B cell (primary cell): ENCODE measurements at regions not wholly inside any gene's neighbourhood (a gene's known extent, or its start where the extent isn't known, plus 50 kb on each side); places are given as distances from the start of the nearest gene placed in this dataset.

Experiments
- ATAC-seq: fragments of 200-7000 bp; cut with Tn5 transposase; one replicate; pipeline ENCODE4 v1.10.0; 2021; ENCODE audit warnings: low read depth, mild to moderate bottlenecking, moderate number of reproducible peaks, moderate library complexity
- CTCF ChIA-PET: fragments of 350-600 bp; sonication (Branson Sonifier 250); formaldehyde crosslinking; loops from one replicate; lab custom pipeline; 2021; ENCODE audit warnings: antibody characterized with exemption, inconsistent platforms; lab: Charles Lee
- POLR2A ChIA-PET: fragments of 350-600 bp; sonication (Branson Sonifier 250); formaldehyde crosslinking; loops from one replicate; lab custom pipeline; 2021; ENCODE audit warnings: antibody characterized with exemption; lab: Charles Lee
- DNase-seq: peaks from one replicate; pipeline ENCODE4 v3.0.0; 2013
- H2AFZ ChIP-seq: 2 replicates; pipeline ENCODE4 v1.6.1; 2012; ENCODE audit warnings: mild to moderate bottlenecking, low read depth, low read length; ENCODE audit not compliant: insufficient read depth, poor library complexity, severe bottlenecking
- H3K27ac ChIP-seq, 2 donors: 1 replicate in 1 of 2; 2 replicates in 1 of 2; pipeline ENCODE4 v1.5.1; 2012 to 2013; ENCODE audit warnings: low read length in 2 of 2, mild to moderate bottlenecking in 2 of 2, moderate library complexity in 1 of 2
- H3K27me3 ChIP-seq, 4 experiments: fragments of 200-600 bp in 1 of 4; sonication (generic) in 1 of 4; replicated peaks in 1 of 4; 1 replicate in 2 of 4; 2 replicates in 2 of 4; pipeline versions ENCODE4 v1.6.1 to v1.7.0; 2013 to 2016; ENCODE audit warnings: low read length in 3 of 4, mild to moderate bottlenecking in 2 of 4, mixed read lengths in 1 of 4, moderate library complexity in 1 of 4; ENCODE audit not compliant: insufficient read depth in 4 of 4, control insufficient read depth in 3 of 4; ENCODE audit errors: control extremely low read depth in 1 of 4
- H3K36me3 ChIP-seq, 2 experiments: replicated peaks in 1 of 2; 1 replicate in 1 of 2; 2 replicates in 1 of 2; pipeline versions ENCODE4 v1.6.1 to v1.7.1; 2013; ENCODE audit warnings: low read length in 1 of 2; ENCODE audit not compliant: insufficient read depth in 2 of 2, control insufficient read depth in 1 of 2; ENCODE audit errors: control extremely low read depth in 1 of 2, extremely low read depth in 1 of 2
- H3K4me1 ChIP-seq, 2 donors: fragments of 200-600 bp in 1 of 2; sonication (generic) in 1 of 2; 1 replicate in 1 of 2; 2 replicates in 1 of 2; pipeline versions ENCODE4 v1.5.1 to v1.6.1; 2013 to 2017; ENCODE audit warnings: low read length in 2 of 2; ENCODE audit not compliant: control insufficient read depth in 2 of 2, insufficient read depth in 2 of 2
- H3K4me2 ChIP-seq: replicated peaks from 2 replicates; pipeline ENCODE3; 2012; ENCODE audit warnings: mild to moderate bottlenecking, low read depth, low read length; ENCODE audit not compliant: poor library complexity, severe bottlenecking
- H3K4me3 ChIP-seq, 5 experiments: fragments of 200-600 bp in 1 of 5; sonication (generic) in 1 of 5; 1 replicate in 3 of 5; 2 replicates in 2 of 5; pipeline versions ENCODE4 v1.5.1 to v1.7.0; 2011 to 2016; ENCODE audit warnings: low read length in 4 of 5, mild to moderate bottlenecking in 4 of 5, low read depth in 2 of 5, control low read depth in 1 of 5, moderate library complexity in 1 of 5; ENCODE audit not compliant: insufficient read depth in 1 of 5; ENCODE audit errors: control extremely low read depth in 1 of 5, extremely low read depth in 1 of 5
- H3K79me2 ChIP-seq: fragments of 200-600 bp; sonication (generic); one replicate; pipeline ENCODE4 v1.6.0; 2016; ENCODE audit warnings: low read length; ENCODE audit not compliant: control insufficient read depth, insufficient read depth
- H3K9ac ChIP-seq: fragments of 200-600 bp; sonication (generic); 2 replicates; pipeline ENCODE4 v1.6.1; 2017; ENCODE audit warnings: mild to moderate bottlenecking, low read length, moderate library complexity
- H3K9me3 ChIP-seq, 3 donors: one replicate each; pipeline versions ENCODE4 v1.6.1 to v1.7.1; 2013; ENCODE audit warnings: low read length in 2 of 3; ENCODE audit not compliant: control insufficient read depth in 2 of 3, insufficient read depth in 1 of 3; ENCODE audit errors: control extremely low read depth in 1 of 3
- H4K20me1 ChIP-seq: 2 replicates; pipeline ENCODE4 v1.6.0; 2012; ENCODE audit warnings: mild to moderate bottlenecking, low read length; ENCODE audit not compliant: insufficient read depth, control insufficient read depth, poor library complexity, severe bottlenecking
- H3K27ac Mint-ChIP-seq: one replicate; pipeline ENCODE4 v1.8.0; 2021; ENCODE audit warnings: mixed read lengths
- H3K27me3 Mint-ChIP-seq: one replicate; pipeline ENCODE4 v1.8.0; 2021; ENCODE audit warnings: mixed read lengths
- H3K4me1 Mint-ChIP-seq: one replicate; pipeline ENCODE4 v1.8.0; 2021; ENCODE audit warnings: mixed read lengths
- H3K4me3 Mint-ChIP-seq: one replicate; pipeline ENCODE4 v1.8.0; 2021; ENCODE audit warnings: mixed read lengths
- H3K9me3 Mint-ChIP-seq: one replicate; pipeline ENCODE4 v1.8.0; 2022; ENCODE audit warnings: mixed read lengths; ENCODE audit not compliant: insufficient read depth
- EZH2 ChIP-seq: IDR thresholded peaks from 2 replicates; pipeline ENCODE4 v1.6.1; 2012; ENCODE audit warnings: borderline replicate concordance, low read depth, mild to moderate bottlenecking, moderate library complexity, low read length; ENCODE audit not compliant: insufficient read depth, poor library complexity, severe bottlenecking
- WGBS: methylation state at CpG from one replicate; pipeline ENCODE4 v1.1.5; 2013; ENCODE audit warnings: missing lambda C conversion rate; ENCODE audit not compliant: insufficient coverage; 5-methylcytosine and 5-hydroxymethylcytosine counted together
- intact Hi-C: fragments of 100-400 bp; cut with micrococcal nuclease; formaldehyde crosslinking; loops from one replicate; pipeline ENCODE4 v1.10.0; 2022
- TF ChIP-seq, protein P1 (sequence below): fragments of 200-600 bp; IDR thresholded peaks from one replicate; pipeline ENCODE4 v1.8.0; 2022; ENCODE audit warnings: antibody characterized with exemption, mild to moderate bottlenecking

- H4K20me1 ChIP-seq, result no peaks in the 10 kb centered on the region
- H3K9me3 ChIP-seq, result no peaks in the 10 kb centered on the region
- H3K4me3 ChIP-seq, result no peak overlapping the region
- no peaks in the 10 kb centered on the region for H3K4me1 ChIP-seq
- no peak overlapping the region for H2AFZ ChIP-seq
- H3K4me1 Mint-ChIP-seq, result no peaks in the 10 kb centered on the region
- no peaks in the 10 kb centered on the region for H3K27me3 ChIP-seq
- DNase-seq (no peak), ATAC-seq (no peak)
- no peaks in the 10 kb centered on the region for H3K9me3 Mint-ChIP-seq
- no peaks in the 10 kb centered on the region for H3K79me2 ChIP-seq
- H3K4me3 Mint-ChIP-seq, result no peak overlapping the region
- H3K27ac Mint-ChIP-seq, result no peak overlapping the region
- ChIA-PET POLR2A (no interaction called here), CTCF (no interaction called here)
- no peak overlapping the region for H3K4me2 ChIP-seq
- no peak overlapping the region for H3K27ac ChIP-seq
- no peak overlapping the region for H3K9ac ChIP-seq
- WGBS, result no CpG with 5 or more reads among the region's 2 CpGs
- intact Hi-C loops, result no loop called here
- no peaks in the 10 kb centered on the region for H3K27me3 Mint-ChIP-seq
- no peaks in the 10 kb centered on the region for H3K36me3 ChIP-seq
- no peak for TF ChIP-seq EZH2
- TF ChIP-seq, protein P1, sequence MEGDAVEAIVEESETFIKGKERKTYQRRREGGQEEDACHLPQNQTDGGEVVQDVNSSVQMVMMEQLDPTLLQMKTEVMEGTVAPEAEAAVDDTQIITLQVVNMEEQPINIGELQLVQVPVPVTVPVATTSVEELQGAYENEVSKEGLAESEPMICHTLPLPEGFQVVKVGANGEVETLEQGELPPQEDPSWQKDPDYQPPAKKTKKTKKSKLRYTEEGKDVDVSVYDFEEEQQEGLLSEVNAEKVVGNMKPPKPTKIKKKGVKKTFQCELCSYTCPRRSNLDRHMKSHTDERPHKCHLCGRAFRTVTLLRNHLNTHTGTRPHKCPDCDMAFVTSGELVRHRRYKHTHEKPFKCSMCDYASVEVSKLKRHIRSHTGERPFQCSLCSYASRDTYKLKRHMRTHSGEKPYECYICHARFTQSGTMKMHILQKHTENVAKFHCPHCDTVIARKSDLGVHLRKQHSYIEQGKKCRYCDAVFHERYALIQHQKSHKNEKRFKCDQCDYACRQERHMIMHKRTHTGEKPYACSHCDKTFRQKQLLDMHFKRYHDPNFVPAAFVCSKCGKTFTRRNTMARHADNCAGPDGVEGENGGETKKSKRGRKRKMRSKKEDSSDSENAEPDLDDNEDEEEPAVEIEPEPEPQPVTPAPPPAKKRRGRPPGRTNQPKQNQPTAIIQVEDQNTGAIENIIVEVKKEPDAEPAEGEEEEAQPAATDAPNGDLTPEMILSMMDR, result no peak
Measured at GRCh38 chr11:104630352-104630751, 267.9 kb downstream of the CASP12 start.

DNA sequence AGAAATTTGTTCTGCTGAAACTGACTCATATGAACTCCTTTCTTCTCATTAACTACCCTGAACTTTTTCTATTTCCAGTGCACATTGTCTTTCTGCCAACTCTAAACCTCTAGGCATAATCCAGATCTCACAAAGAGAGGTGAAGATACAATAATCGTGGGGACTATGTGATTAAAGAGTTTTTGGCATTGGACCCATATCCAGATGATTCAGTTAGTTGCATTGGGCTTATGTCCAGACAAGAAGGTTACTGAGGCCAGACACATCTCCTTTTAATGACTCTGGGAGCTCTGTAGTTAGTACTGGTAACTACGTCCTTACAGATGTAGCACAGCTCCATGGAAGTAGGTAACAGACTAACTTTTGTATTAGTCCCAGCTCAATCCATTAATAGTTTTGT lies 273.0 kb downstream of the CASP12 start:
- Histone ChIP-seq H3K4me1 (no peaks in the 10 kb centered on the region), H3K4me2 (no peak overlapping the region), H2AFZ (no peak overlapping the region), H3K4me3 (no peak overlapping the region), H3K27ac (no peak overlapping the region), H3K27me3 (no peaks in the 10 kb centered on the region), H3K36me3 (no peaks in the 10 kb centered on the region), H4K20me1 (no peaks in the 10 kb centered on the region), H3K9me3 (no peaks in the 10 kb centered on the region), H3K79me2 (no peaks in the 10 kb centered on the region), H3K9ac (no peak overlapping the region)
- no peak for ATAC-seq
- POLR2A ChIA-PET, result no interaction called here
- Mint-ChIP-seq H3K4me3 (no peak overlapping the region), H3K9me3 (no peaks in the 10 kb centered on the region), H3K27me3 (no peaks in the 10 kb centered on the region), H3K4me1 (no peaks in the 10 kb centered on the region), H3K27ac (no peak overlapping the region)
- 100% methylated on average over 1 of the region's 2 CpGs for WGBS
- CTCF ChIA-PET, result no interaction called here
- TF ChIP-seq EZH2, result no peak
- TF ChIP-seq, protein P1, result no peak
- DNase-seq, result no peak
- intact Hi-C loops, result no loop called here
